ENCODE measurements at regions not wholly inside any gene's neighbourhood (a gene's known extent, or its start where the extent isn't known, plus 50 kb on each side); places are given as distances from the start of the nearest gene placed in this dataset.
A peak's percentile ranks its signal among the peaks of the same experiment; 100 is the strongest.

GRCh38 chr2:223450246-223450645, 151.9 kb downstream of the SCG2 start:
- Histone ChIP-seq H3K4me1 (ENCODE audit: control insufficient read depth, extremely low read depth, insufficient read depth, low read length) (no peaks in the 10 kb centered on the region), H3K27ac (ENCODE audit: insufficient read depth, low read length) (no peak overlapping the region), H3K79me2 (ENCODE audit: control insufficient read depth, insufficient read depth, low read length) (no peaks in the 10 kb centered on the region), H3K36me3 (ENCODE audit: control insufficient read depth, insufficient read depth, low read length) (no peaks in the 10 kb centered on the region), H3K9ac (ENCODE audit: insufficient read depth, low read length) (no peak overlapping the region), H3K4me2 (ENCODE audit: extremely low read depth, insufficient read depth, low read length) (no peak overlapping the region), H3K4me3 (replicated peaks in 1 of 4; ENCODE audit: control extremely low read depth in 1 of 4, insufficient read depth in 1 of 4, low read depth in 3 of 4, low read length in 4 of 4) (no peak overlapping the region), H3K9me3 (ENCODE audit: control insufficient read depth, insufficient read depth, low read depth, low read length) (no peaks in the 10 kb centered on the region), H4K20me1 (ENCODE audit: control insufficient read depth, extremely low read depth, insufficient read depth, low read length) (no peaks in the 10 kb centered on the region), H2AFZ (ENCODE audit: low read length) (no peak overlapping the region), H3K27me3 (ENCODE audit: control insufficient read depth, insufficient read depth, low read length) (no peaks in the 10 kb centered on the region)
- TF ChIP-seq, protein P1, sequence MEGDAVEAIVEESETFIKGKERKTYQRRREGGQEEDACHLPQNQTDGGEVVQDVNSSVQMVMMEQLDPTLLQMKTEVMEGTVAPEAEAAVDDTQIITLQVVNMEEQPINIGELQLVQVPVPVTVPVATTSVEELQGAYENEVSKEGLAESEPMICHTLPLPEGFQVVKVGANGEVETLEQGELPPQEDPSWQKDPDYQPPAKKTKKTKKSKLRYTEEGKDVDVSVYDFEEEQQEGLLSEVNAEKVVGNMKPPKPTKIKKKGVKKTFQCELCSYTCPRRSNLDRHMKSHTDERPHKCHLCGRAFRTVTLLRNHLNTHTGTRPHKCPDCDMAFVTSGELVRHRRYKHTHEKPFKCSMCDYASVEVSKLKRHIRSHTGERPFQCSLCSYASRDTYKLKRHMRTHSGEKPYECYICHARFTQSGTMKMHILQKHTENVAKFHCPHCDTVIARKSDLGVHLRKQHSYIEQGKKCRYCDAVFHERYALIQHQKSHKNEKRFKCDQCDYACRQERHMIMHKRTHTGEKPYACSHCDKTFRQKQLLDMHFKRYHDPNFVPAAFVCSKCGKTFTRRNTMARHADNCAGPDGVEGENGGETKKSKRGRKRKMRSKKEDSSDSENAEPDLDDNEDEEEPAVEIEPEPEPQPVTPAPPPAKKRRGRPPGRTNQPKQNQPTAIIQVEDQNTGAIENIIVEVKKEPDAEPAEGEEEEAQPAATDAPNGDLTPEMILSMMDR (conservative IDR thresholded peaks at IDR 0.05 in 1 of 2, IDR thresholded peaks at IDR 0.05 in 1 of 2; ENCODE audit: low read depth in 1 of 2, low read length in 2 of 2) = no peak
- TF ChIP-seq EZH2 (IDR thresholded peaks at IDR 0.05; ENCODE audit: low read length, missing control alignments) = no peak
- DNase-seq (ENCODE audit: low read depth in 2 of 2) = no peak

DNA sequence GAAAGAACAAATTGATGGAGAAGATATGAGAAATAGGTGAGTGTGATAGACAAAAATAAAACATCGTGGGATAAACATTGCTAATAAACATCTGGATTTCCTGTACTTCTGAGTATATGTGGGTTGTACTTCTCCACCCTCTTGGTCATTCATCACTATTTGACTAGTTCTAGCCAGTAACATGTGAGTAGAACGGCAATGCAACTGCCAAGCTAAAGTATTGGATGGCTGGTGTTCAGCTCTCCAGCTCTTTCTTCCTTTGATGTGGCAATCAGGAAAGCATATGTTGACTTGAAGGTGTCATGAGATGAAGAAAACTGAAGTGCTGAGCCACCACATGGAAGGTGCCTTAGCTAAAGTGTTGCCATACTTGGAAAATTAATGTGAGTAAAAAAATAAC, 144.9 kb downstream of the SCG2 start:
- H3K27ac ChIP-seq (ENCODE audit: insufficient read depth, low read length) = no peak overlapping the region
- H4K20me1 ChIP-seq (ENCODE audit: control insufficient read depth, extremely low read depth, insufficient read depth, low read length) = no peaks in the 10 kb centered on the region
- no peak overlapping the region for H2AFZ ChIP-seq (ENCODE audit: low read length)
- H3K4me1 ChIP-seq (ENCODE audit: control insufficient read depth, extremely low read depth, insufficient read depth, low read length) = peaks cover 5% of the 10 kb centered on the region
- H3K4me3 ChIP-seq (replicated peaks in 1 of 4; ENCODE audit: control extremely low read depth in 1 of 4, insufficient read depth in 1 of 4, low read depth in 3 of 4, low read length in 4 of 4) = no peak overlapping the region
- H3K9ac ChIP-seq (ENCODE audit: insufficient read depth, low read length) = no peak overlapping the region
- TF ChIP-seq, protein P1 (conservative IDR thresholded peaks at IDR 0.05 in 1 of 2, IDR thresholded peaks at IDR 0.05 in 1 of 2; ENCODE audit: low read depth in 1 of 2, low read length in 2 of 2) = no peak
- no peak for TF ChIP-seq EZH2 (IDR thresholded peaks at IDR 0.05; ENCODE audit: low read length, missing control alignments)
- H3K4me2 ChIP-seq (ENCODE audit: extremely low read depth, insufficient read depth, low read length) = no peak overlapping the region
- H3K27me3 ChIP-seq (ENCODE audit: control insufficient read depth, insufficient read depth, low read length) = no peaks in the 10 kb centered on the region
- DNase-seq (ENCODE audit: low read depth in 2 of 2) = peak; percentile 36 to 38
- no peaks in the 10 kb centered on the region for H3K36me3 ChIP-seq (ENCODE audit: control insufficient read depth, insufficient read depth, low read length)
- H3K9me3 ChIP-seq (ENCODE audit: control insufficient read depth, insufficient read depth, low read depth, low read length) = no peaks in the 10 kb centered on the region
- no peaks in the 10 kb centered on the region for H3K79me2 ChIP-seq (ENCODE audit: control insufficient read depth, insufficient read depth, low read length)

- Histone ChIP-seq H3K36me3 (ENCODE audit: control insufficient read depth, insufficient read depth, low read length) (no peaks in the 10 kb centered on the region), H3K9me3 (ENCODE audit: control insufficient read depth, insufficient read depth, low read depth, low read length) (no peaks in the 10 kb centered on the region), H3K4me2 (ENCODE audit: extremely low read depth, insufficient read depth, low read length) (no peak overlapping the region), H3K4me1 (ENCODE audit: control insufficient read depth, extremely low read depth, insufficient read depth, low read length) (peaks cover 5% of the 10 kb centered on the region), H3K27me3 (ENCODE audit: control insufficient read depth, insufficient read depth, low read length) (no peaks in the 10 kb centered on the region), H3K9ac (ENCODE audit: insufficient read depth, low read length) (no peak overlapping the region), H3K27ac (ENCODE audit: insufficient read depth, low read length) (no peak overlapping the region), H3K79me2 (ENCODE audit: control insufficient read depth, insufficient read depth, low read length) (no peaks in the 10 kb centered on the region), H4K20me1 (ENCODE audit: control insufficient read depth, extremely low read depth, insufficient read depth, low read length) (no peaks in the 10 kb centered on the region), H2AFZ (ENCODE audit: low read length) (no peak overlapping the region), H3K4me3 (replicated peaks in 1 of 4; ENCODE audit: control extremely low read depth in 1 of 4, insufficient read depth in 1 of 4, low read depth in 3 of 4, low read length in 4 of 4) (no peak overlapping the region)
- no peak for TF ChIP-seq EZH2 (IDR thresholded peaks at IDR 0.05; ENCODE audit: low read length, missing control alignments)
- TF ChIP-seq, protein P1 (conservative IDR thresholded peaks at IDR 0.05 in 1 of 2, IDR thresholded peaks at IDR 0.05 in 1 of 2; ENCODE audit: low read depth in 1 of 2, low read length in 2 of 2) = peak in 1 of 2 donors; percentile 20
- peak; percentile 38 to 67 for DNase-seq (ENCODE audit: low read depth in 2 of 2)
These were observed 142.7 kb downstream of the SCG2 start for GRCh38 chr2:223459328-223459939.

Data from fibroblast of lung (primary cell).